ENCODE measurements at regions not wholly inside any gene's neighbourhood (a gene's known extent, or its start where the extent isn't known, plus 50 kb on each side); places are given as distances from the start of the nearest gene placed in this dataset.
A peak's percentile ranks its signal among the peaks of the same experiment; 100 is the strongest.
"Not testable (repeated sequence)": the region's sequence is repeated elsewhere in the genome, so short reads cannot be mapped to it uniquely, and the experiment has no call there.

DNA sequence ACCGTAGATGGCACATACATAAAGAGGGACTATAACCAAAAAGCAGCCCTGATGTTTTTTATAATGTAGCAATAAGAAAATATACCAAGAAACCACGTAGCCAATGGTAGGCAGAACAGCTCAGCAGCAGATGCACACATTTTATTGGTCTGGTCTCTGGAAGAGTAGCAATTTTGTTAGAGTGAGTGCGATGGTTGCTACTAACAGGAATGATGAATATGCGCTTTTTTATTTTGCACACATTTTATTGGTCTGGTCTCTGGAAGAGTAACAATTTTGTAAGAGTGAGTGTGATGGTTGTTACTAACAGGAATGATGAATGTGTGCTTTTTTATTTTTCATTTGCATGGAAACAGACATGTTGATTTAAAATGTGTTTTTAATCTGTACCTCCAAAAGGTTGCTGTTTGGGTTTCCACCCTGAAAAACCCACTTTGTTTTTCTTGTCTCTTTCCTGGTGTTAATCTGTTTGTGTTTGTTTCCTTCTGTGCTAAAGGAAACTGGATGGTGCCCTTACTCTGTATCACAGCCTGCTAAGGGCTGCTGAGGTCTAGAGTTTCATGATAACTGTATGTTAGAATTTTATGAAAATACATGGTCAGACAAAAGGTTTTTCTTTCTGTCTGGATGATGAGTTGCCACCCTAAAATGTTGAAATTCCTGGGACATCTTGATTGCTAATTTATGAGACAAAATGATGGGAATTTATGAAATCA lies 221.1 kb downstream of the ZNF37A start:
- H3K27ac Mint-ChIP-seq (ENCODE audit: low read depth); H3K27me3 Mint-ChIP-seq; H3K36me3 Mint-ChIP-seq (ENCODE audit: insufficient read depth); ATAC-seq (replicated peaks; ENCODE audit: extremely low read depth, poor library complexity, severe bottlenecking); DNase-seq (ENCODE audit: low spot score in 2 of 2); H3K4me1 Mint-ChIP-seq; H3K4me3 Mint-ChIP-seq; H3K9me3 Mint-ChIP-seq: not testable (repeated sequence)

- H3K9me3 Mint-ChIP-seq; H3K36me3 Mint-ChIP-seq (ENCODE audit: insufficient read depth); DNase-seq (ENCODE audit: low spot score in 2 of 2); H3K27me3 Mint-ChIP-seq; H3K4me1 Mint-ChIP-seq; ATAC-seq (replicated peaks; ENCODE audit: extremely low read depth, poor library complexity, severe bottlenecking); H3K4me3 Mint-ChIP-seq; H3K27ac Mint-ChIP-seq (ENCODE audit: low read depth): not testable (repeated sequence)
Observed at GRCh38 chr10:38321393-38321792, 227.3 kb downstream of the ZNF37A start.

- H3K4me3 Mint-ChIP-seq; DNase-seq (ENCODE audit: low spot score in 2 of 2); H3K9me3 Mint-ChIP-seq: not testable (repeated sequence)
Observed at GRCh38 chr10:38330306-38330705, 236.2 kb downstream of the ZNF37A start.

DNA sequence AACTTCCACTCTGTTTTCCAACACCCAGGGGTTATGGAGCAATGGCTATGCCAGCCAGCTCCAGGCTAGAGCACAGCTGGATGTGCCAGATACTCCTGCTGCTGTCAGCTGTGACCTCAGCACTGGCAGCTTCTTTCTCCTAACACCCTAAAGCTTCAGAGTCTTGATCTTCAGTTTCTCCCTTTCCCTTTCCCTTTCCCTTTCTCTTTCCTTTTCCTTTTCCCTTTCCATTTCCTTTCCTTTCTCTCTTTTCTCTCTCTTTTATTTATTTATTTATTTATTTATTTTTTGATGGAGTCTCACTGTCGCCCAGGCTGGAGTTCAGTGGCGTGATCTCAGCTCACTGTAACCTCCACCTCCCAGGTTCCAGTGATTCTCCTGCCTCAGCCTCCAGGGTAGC lies 237.0 kb downstream of the ZNF37A start:
- not testable (repeated sequence) for H3K27me3 Mint-ChIP-seq; H3K4me1 Mint-ChIP-seq; H3K4me3 Mint-ChIP-seq; H3K27ac Mint-ChIP-seq (ENCODE audit: low read depth); ATAC-seq (replicated peaks; ENCODE audit: extremely low read depth, poor library complexity, severe bottlenecking); DNase-seq (ENCODE audit: low spot score in 2 of 2); H3K36me3 Mint-ChIP-seq (ENCODE audit: insufficient read depth); H3K9me3 Mint-ChIP-seq

More at GRCh38 chr10:38330306-38330705, 236.2 kb downstream of the ZNF37A start:
- not testable (repeated sequence) for H3K27ac Mint-ChIP-seq (ENCODE audit: low read depth); H3K4me1 Mint-ChIP-seq; H3K36me3 Mint-ChIP-seq (ENCODE audit: insufficient read depth); ATAC-seq (replicated peaks; ENCODE audit: extremely low read depth, poor library complexity, severe bottlenecking); H3K27me3 Mint-ChIP-seq

DNA sequence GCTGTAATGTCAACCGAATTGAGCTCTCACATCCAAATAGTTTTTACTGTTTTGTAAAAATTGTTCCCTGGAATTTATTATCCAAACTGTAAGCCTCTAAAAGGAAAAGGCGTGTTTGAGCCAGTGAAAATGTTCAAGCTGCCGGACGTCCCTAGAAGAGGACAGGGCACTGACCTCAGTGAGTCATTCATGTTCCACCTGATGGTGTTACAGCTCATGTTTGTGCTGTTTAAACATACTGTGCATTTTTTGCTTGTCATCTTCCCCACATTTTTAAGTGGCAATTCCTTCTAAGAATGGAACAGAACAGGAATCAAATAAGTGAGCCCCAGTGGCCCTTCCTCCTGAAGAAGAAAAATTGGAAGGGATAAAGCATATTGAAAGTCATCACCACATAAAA lies 239.6 kb downstream of the ZNF37A start:
- H3K27me3 Mint-ChIP-seq; H3K9me3 Mint-ChIP-seq; ATAC-seq (replicated peaks; ENCODE audit: extremely low read depth, poor library complexity, severe bottlenecking); H3K36me3 Mint-ChIP-seq (ENCODE audit: insufficient read depth); DNase-seq (ENCODE audit: low spot score in 2 of 2); H3K4me1 Mint-ChIP-seq; H3K4me3 Mint-ChIP-seq; H3K27ac Mint-ChIP-seq (ENCODE audit: low read depth): not testable (repeated sequence)

DNA sequence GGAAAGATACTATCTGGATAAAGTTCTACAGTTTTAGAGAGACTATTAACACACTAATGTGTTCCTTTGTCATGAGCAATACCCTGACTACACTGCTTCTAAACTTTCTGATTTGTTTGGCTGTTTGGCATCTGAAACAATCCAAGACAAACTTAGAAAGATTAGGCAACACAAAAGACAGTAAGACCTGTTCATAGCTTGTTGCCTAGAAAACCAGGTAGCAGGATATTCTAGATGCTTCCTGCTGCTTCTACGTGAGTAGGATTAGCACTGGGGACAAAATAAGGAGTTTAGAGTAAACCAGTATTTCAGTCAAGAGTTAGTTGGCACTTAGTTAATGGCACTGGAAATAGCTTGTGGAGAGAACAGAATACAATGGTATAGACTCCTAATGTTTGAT lies 256.5 kb downstream of the ZNF37A start:
- not testable (repeated sequence) for H3K36me3 Mint-ChIP-seq (ENCODE audit: insufficient read depth); H3K4me3 Mint-ChIP-seq; ATAC-seq (replicated peaks; ENCODE audit: extremely low read depth, poor library complexity, severe bottlenecking); H3K27ac Mint-ChIP-seq (ENCODE audit: low read depth); H3K4me1 Mint-ChIP-seq; H3K9me3 Mint-ChIP-seq; DNase-seq (ENCODE audit: low spot score in 2 of 2)
- H3K27me3 Mint-ChIP-seq, result peaks cover 33% of the 10 kb centered on the region

GRCh38 chr10:38354410-38354809 lies 260.3 kb downstream of the ZNF37A start:
- not testable (repeated sequence) for H3K4me1 Mint-ChIP-seq; DNase-seq (ENCODE audit: low spot score in 2 of 2); H3K27ac Mint-ChIP-seq (ENCODE audit: low read depth); H3K36me3 Mint-ChIP-seq (ENCODE audit: insufficient read depth); H3K27me3 Mint-ChIP-seq; H3K4me3 Mint-ChIP-seq; H3K9me3 Mint-ChIP-seq; ATAC-seq (replicated peaks; ENCODE audit: extremely low read depth, poor library complexity, severe bottlenecking)

GRCh38 chr10:38355911-38356526 lies 261.9 kb downstream of the ZNF37A start:
- H3K36me3 Mint-ChIP-seq (ENCODE audit: insufficient read depth); H3K4me1 Mint-ChIP-seq; H3K27me3 Mint-ChIP-seq; H3K9me3 Mint-ChIP-seq: not testable (repeated sequence)
- ATAC-seq (replicated peaks; ENCODE audit: extremely low read depth, poor library complexity, severe bottlenecking) (peak; percentile 100), DNase-seq (ENCODE audit: low spot score in 2 of 2) (peak; percentile 69 to 80)
- Mint-ChIP-seq H3K4me3 (peak overlapping the region; percentile 88), H3K27ac (ENCODE audit: low read depth) (peak overlapping the region; percentile 95)

- ATAC-seq (replicated peaks; ENCODE audit: extremely low read depth, poor library complexity, severe bottlenecking), result peak; percentile 46
- peak overlapping the region; percentile 88 for H3K4me3 Mint-ChIP-seq
- H3K27ac Mint-ChIP-seq (ENCODE audit: low read depth), result peak overlapping the region; percentile 95
- not testable (repeated sequence) for H3K9me3 Mint-ChIP-seq; DNase-seq (ENCODE audit: low spot score in 2 of 2); H3K4me1 Mint-ChIP-seq; H3K27me3 Mint-ChIP-seq
- peaks cover 10% of the 10 kb centered on the region for H3K36me3 Mint-ChIP-seq (ENCODE audit: insufficient read depth)
Observed at GRCh38 chr10:38356527-38356926, 262.4 kb downstream of the ZNF37A start.

DNA sequence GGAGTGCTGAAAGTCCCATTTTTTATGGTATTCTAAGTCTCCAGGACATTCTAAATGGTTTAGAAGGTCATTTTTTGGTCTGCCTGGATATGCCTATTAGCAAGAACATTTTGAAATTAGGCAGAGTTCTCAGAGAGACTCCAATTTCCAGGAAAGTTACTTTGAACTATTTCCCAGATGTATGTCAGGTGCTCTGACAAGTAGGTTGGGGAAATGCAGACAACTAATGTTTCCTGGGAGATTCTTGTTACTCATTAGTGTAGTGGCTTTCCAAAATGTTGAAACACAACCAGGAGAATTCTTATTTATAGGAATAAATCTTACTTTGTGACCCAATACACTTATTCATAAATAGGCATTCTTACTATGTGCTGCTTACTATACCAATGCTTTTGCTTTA lies 268.4 kb downstream of the ZNF37A start:
- peak overlapping the region; percentile 58 for H3K27ac Mint-ChIP-seq (ENCODE audit: low read depth)
- H3K4me3 Mint-ChIP-seq; H3K4me1 Mint-ChIP-seq; H3K27me3 Mint-ChIP-seq; ATAC-seq (replicated peaks; ENCODE audit: extremely low read depth, poor library complexity, severe bottlenecking); DNase-seq (ENCODE audit: low spot score in 2 of 2); H3K9me3 Mint-ChIP-seq: not testable (repeated sequence)
- H3K36me3 Mint-ChIP-seq (ENCODE audit: insufficient read depth), result peaks cover 44% of the 10 kb centered on the region

- H3K27ac Mint-ChIP-seq (ENCODE audit: low read depth); H3K4me3 Mint-ChIP-seq; H3K4me1 Mint-ChIP-seq; ATAC-seq (replicated peaks; ENCODE audit: extremely low read depth, poor library complexity, severe bottlenecking); DNase-seq (ENCODE audit: low spot score in 2 of 2); H3K9me3 Mint-ChIP-seq; H3K27me3 Mint-ChIP-seq: not testable (repeated sequence)
- H3K36me3 Mint-ChIP-seq (ENCODE audit: insufficient read depth), result peaks cover 45% of the 10 kb centered on the region
Observed at GRCh38 chr10:38364073-38364472, 269.9 kb downstream of the ZNF37A start.

DNA sequence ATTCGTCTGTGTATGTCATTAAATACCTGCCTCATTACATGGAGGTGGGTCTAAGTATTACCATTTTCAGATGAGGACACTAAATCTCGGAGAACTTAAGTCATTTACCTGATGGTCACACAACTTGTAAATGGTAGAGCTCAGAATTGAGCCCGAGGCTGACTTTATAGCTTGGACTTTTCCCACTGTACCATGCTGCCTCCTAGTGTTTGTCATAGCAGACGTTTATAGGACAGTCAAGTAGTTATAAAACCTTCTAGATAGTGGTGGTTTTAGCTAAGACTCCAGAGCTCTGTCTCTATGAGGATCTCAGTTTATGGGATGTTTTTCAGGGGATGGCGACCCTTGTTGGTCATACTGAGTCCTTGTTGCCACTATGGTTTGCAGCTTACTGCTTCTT lies 271.8 kb downstream of the ZNF37A start:
- not testable (repeated sequence) for DNase-seq (ENCODE audit: low spot score in 2 of 2); H3K4me3 Mint-ChIP-seq; H3K9me3 Mint-ChIP-seq; H3K27ac Mint-ChIP-seq (ENCODE audit: low read depth); H3K4me1 Mint-ChIP-seq; H3K27me3 Mint-ChIP-seq
- peaks cover 50% of the 10 kb centered on the region for H3K36me3 Mint-ChIP-seq (ENCODE audit: insufficient read depth)
- peak; percentile 40 for ATAC-seq (replicated peaks; ENCODE audit: extremely low read depth, poor library complexity, severe bottlenecking)

GRCh38 chr10:38383800-38384199 lies 289.7 kb downstream of the ZNF37A start:
- H3K27ac Mint-ChIP-seq (ENCODE audit: low read depth); ATAC-seq (replicated peaks; ENCODE audit: extremely low read depth, poor library complexity, severe bottlenecking); H3K36me3 Mint-ChIP-seq (ENCODE audit: insufficient read depth); H3K27me3 Mint-ChIP-seq; H3K9me3 Mint-ChIP-seq; H3K4me1 Mint-ChIP-seq; H3K4me3 Mint-ChIP-seq; DNase-seq (ENCODE audit: low spot score in 2 of 2): not testable (repeated sequence)
